ENCODE measurements at regions not wholly inside any gene's neighbourhood (a gene's known extent, or its start where the extent isn't known, plus 50 kb on each side); places are given as distances from the start of the nearest gene placed in this dataset.

GRCh38 chr1:38139738-38140487 lies 93.3 kb upstream of the POU3F1 start:
- TF ChIP-seq CTCF (IDR thresholded peaks at IDR 0.05): no peak
- TF ChIP-seq POLR2A (IDR thresholded peaks at IDR 0.05): no peak

Measured in adrenal gland (tissue), 5 donors.